ENCODE measurements at regions not wholly inside any gene's neighbourhood (a gene's known extent, or its start where the extent isn't known, plus 50 kb on each side); places are given as distances from the start of the nearest gene placed in this dataset.

DNA sequence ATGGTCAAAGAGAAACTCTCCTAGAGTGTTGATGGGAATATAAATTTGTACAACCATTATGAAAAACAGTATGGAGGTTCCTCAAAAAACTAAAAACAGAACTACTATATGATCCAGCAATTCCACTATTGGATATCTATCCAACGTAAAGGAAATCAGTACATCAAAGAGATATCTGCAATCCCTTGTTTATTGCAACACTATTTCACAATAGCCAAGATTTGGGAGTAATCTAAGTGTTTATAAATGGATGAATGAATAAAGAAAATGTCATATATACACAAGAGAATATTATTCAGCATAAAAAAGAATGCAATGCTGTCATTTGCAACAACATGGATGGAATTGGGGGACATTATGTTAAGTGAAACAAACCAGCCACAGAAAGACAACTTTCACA, 1118.1 kb upstream of the PRKX start:
- TF ChIP-seq, protein P1, sequence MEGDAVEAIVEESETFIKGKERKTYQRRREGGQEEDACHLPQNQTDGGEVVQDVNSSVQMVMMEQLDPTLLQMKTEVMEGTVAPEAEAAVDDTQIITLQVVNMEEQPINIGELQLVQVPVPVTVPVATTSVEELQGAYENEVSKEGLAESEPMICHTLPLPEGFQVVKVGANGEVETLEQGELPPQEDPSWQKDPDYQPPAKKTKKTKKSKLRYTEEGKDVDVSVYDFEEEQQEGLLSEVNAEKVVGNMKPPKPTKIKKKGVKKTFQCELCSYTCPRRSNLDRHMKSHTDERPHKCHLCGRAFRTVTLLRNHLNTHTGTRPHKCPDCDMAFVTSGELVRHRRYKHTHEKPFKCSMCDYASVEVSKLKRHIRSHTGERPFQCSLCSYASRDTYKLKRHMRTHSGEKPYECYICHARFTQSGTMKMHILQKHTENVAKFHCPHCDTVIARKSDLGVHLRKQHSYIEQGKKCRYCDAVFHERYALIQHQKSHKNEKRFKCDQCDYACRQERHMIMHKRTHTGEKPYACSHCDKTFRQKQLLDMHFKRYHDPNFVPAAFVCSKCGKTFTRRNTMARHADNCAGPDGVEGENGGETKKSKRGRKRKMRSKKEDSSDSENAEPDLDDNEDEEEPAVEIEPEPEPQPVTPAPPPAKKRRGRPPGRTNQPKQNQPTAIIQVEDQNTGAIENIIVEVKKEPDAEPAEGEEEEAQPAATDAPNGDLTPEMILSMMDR (IDR thresholded peaks at IDR 0.05): no peak
- no peak for TF ChIP-seq POLR2A (IDR thresholded peaks at IDR 0.05)

Data from Peyer's patch (tissue), 4 donors.